ENCODE measurements at regions not wholly inside any gene's neighbourhood (a gene's known extent, or its start where the extent isn't known, plus 50 kb on each side); places are given as distances from the start of the nearest gene placed in this dataset.

DNA sequence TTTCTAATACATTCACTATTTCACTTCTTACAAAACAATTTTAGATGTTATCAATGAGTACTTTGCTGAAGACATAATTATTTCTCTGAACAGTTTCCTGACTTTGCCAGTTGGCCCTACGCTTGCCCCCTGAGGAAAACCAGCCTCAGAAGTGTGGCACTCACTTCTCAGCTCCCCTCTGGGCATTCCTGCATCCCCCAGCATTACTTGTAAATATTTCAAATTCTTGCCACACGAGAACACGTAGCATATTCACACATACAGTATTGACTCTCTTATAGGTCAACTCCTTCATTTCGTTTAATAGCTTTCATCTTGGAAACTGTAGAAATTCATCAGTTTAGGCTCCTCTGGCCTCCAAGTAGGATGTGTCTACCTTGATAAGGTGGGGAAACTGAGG, 65.2 kb downstream of the OTX2 start:
- H2AFZ ChIP-seq (ENCODE audit: low read depth, low read length), result no peak overlapping the region
- no peak overlapping the region for H3K9ac ChIP-seq (ENCODE audit: insufficient read depth in 1 of 2, low read depth in 2 of 2, low read length in 2 of 2)
- H3K27ac ChIP-seq (ENCODE audit: extremely low read depth, low read depth, low read length), result no peak overlapping the region
- POLR2A ChIA-PET, result no interaction called here
- CTCF ChIA-PET (ENCODE audit: low intra/inter-chr PET ratio), result no interaction called here
- WGBS (ENCODE audit: insufficient coverage, low coverage, missing lambda C conversion rate), result 2% methylated on average over 4 of the region's 4 CpGs
- H4K20me1 ChIP-seq (replicated peaks; ENCODE audit: control insufficient read depth, insufficient read depth, low read length), result no peaks in the 10 kb centered on the region
- no TSS peak for BruUV-seq (replicated peaks)
- no peaks in the 10 kb centered on the region for H3K9me1 ChIP-seq (ENCODE audit: control insufficient read depth, insufficient read depth, low read length)
- no peak for ATAC-seq
- no peak overlapping the region for H3K4me3 ChIP-seq
- no peak overlapping the region for H3K4me2 ChIP-seq (ENCODE audit: insufficient read depth, low read length)
- in situ Hi-C loops (cut with MboI) (no loop called here), intact Hi-C loops (cut with micrococcal nuclease) (no loop called here)
- no peaks in the 10 kb centered on the region for H3K36me3 ChIP-seq (ENCODE audit: control insufficient read depth, insufficient read depth, low read length)
- no peaks in the 10 kb centered on the region for H3K9me3 ChIP-seq (replicated peaks; ENCODE audit: control insufficient read depth, insufficient read depth, low read depth, low read length)
- H3K79me2 ChIP-seq (ENCODE audit: control insufficient read depth, insufficient read depth, low read length), result no peaks in the 10 kb centered on the region
- DNase-seq (ENCODE audit: extremely low read depth in 1 of 4, low spot score in 3 of 4), result no peak
- no peaks in the 10 kb centered on the region for H3K4me1 ChIP-seq (replicated peaks in 1 of 2; ENCODE audit: control insufficient read depth in 2 of 2, insufficient read depth in 2 of 2, low read length in 2 of 2)
- no peaks in the 10 kb centered on the region for H3K27me3 ChIP-seq (ENCODE audit: control insufficient read depth in 2 of 2, insufficient read depth in 2 of 2, low read length in 2 of 2)
- no peak for FAIRE-seq
- TF ChIP-seq DDX20 (tag; IDR thresholded peaks at IDR 0.05; ENCODE audit: low read depth) (no peak), SIN3A (IDR thresholded peaks at IDR 0.05; ENCODE audit: borderline replicate concordance in 2 of 2, control insufficient read depth in 1 of 2, low read depth in 2 of 2, low read length in 2 of 2) (no peak), FOXO4 (CRISPR knock-in tag; IDR thresholded peaks at IDR 0.05) (no peak), ZFP91 (CRISPR knock-in tag; IDR thresholded peaks at IDR 0.05) (no peak), COPS2 (conservative IDR thresholded peaks at IDR 0.05) (no peak), ZNF175 (CRISPR knock-in tag; IDR thresholded peaks at IDR 0.05; ENCODE audit: low read depth) (no peak), POLR2A (conservative IDR thresholded peaks at IDR 0.05) (no peak), ILK (tag; IDR thresholded peaks at IDR 0.05; ENCODE audit: borderline replicate concordance, low read depth) (no peak), RBFOX2 (IDR thresholded peaks at IDR 0.05; ENCODE audit: low read depth, low read length) (no peak), ZFP30 (CRISPR knock-in tag; IDR thresholded peaks at IDR 0.05; ENCODE audit: borderline replicate concordance) (no peak), SREBF1 (IDR thresholded peaks at IDR 0.05; ENCODE audit: borderline replicate concordance, low read depth, low read length) (no peak), BHLHE40 (IDR thresholded peaks at IDR 0.05; ENCODE audit: low read length) (no peak), NCOA4 (IDR thresholded peaks at IDR 0.05; ENCODE audit: partially characterized antibody) (no peak)
- TF ChIP-seq, protein P1, sequence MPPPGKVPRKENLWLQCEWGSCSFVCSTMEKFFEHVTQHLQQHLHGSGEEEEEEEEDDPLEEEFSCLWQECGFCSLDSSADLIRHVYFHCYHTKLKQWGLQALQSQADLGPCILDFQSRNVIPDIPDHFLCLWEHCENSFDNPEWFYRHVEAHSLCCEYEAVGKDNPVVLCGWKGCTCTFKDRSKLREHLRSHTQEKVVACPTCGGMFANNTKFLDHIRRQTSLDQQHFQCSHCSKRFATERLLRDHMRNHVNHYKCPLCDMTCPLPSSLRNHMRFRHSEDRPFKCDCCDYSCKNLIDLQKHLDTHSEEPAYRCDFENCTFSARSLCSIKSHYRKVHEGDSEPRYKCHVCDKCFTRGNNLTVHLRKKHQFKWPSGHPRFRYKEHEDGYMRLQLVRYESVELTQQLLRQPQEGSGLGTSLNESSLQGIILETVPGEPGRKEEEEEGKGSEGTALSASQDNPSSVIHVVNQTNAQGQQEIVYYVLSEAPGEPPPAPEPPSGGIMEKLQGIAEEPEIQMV (tag; conservative IDR thresholded peaks at IDR 0.05; ENCODE audit: low read depth), result no peak
- TF ChIP-seq, protein P2, sequence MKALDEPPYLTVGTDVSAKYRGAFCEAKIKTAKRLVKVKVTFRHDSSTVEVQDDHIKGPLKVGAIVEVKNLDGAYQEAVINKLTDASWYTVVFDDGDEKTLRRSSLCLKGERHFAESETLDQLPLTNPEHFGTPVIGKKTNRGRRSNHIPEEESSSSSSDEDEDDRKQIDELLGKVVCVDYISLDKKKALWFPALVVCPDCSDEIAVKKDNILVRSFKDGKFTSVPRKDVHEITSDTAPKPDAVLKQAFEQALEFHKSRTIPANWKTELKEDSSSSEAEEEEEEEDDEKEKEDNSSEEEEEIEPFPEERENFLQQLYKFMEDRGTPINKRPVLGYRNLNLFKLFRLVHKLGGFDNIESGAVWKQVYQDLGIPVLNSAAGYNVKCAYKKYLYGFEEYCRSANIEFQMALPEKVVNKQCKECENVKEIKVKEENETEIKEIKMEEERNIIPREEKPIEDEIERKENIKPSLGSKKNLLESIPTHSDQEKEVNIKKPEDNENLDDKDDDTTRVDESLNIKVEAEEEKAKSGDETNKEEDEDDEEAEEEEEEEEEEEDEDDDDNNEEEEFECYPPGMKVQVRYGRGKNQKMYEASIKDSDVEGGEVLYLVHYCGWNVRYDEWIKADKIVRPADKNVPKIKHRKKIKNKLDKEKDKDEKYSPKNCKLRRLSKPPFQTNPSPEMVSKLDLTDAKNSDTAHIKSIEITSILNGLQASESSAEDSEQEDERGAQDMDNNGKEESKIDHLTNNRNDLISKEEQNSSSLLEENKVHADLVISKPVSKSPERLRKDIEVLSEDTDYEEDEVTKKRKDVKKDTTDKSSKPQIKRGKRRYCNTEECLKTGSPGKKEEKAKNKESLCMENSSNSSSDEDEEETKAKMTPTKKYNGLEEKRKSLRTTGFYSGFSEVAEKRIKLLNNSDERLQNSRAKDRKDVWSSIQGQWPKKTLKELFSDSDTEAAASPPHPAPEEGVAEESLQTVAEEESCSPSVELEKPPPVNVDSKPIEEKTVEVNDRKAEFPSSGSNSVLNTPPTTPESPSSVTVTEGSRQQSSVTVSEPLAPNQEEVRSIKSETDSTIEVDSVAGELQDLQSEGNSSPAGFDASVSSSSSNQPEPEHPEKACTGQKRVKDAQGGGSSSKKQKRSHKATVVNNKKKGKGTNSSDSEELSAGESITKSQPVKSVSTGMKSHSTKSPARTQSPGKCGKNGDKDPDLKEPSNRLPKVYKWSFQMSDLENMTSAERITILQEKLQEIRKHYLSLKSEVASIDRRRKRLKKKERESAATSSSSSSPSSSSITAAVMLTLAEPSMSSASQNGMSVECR (CRISPR knock-in tag; IDR thresholded peaks at IDR 0.05), result no peak

All from K562 (cell line).